Natural killer cell (primary cell): ENCODE measurements at regions not wholly inside any gene's neighbourhood (a gene's known extent, or its start where the extent isn't known, plus 50 kb on each side); places are given as distances from the start of the nearest gene placed in this dataset.

Source experiments
- ATAC-seq, 3 donors: fragments of 150-1000 bp in 2 of 3; fragments of 200-7000 bp in 1 of 3; cut with Tn5 transposase; 1 replicate in 1 of 3; 2 replicates in 2 of 3; pipeline ENCODE4 v1.10.0; 2021; ENCODE audit warnings: mild to moderate bottlenecking in 2 of 3, moderate library complexity in 2 of 3
- DNase-seq, 2 donors: peaks; one replicate each; pipeline versions ENCODE4 v3.0.0 to v3.0.0-alpha.2; 2013 to 2021; ENCODE audit warnings: mixed read lengths in 1 of 2
- H3K27ac ChIP-seq: one replicate; pipeline ENCODE4 v1.5.1; 2013; ENCODE audit warnings: mild to moderate bottlenecking, low read length
- H3K27me3 ChIP-seq: one replicate; pipeline ENCODE4 v1.6.1; 2013; ENCODE audit warnings: low read length; ENCODE audit not compliant: control insufficient read depth, insufficient read depth
- H3K36me3 ChIP-seq: one replicate; pipeline ENCODE4 v1.6.1; 2013; ENCODE audit warnings: low read length; ENCODE audit not compliant: control insufficient read depth, insufficient read depth
- H3K4me1 ChIP-seq: one replicate; pipeline ENCODE4 v1.6.1; 2013; ENCODE audit warnings: low read length; ENCODE audit not compliant: control insufficient read depth, insufficient read depth
- H3K4me3 ChIP-seq: one replicate; pipeline ENCODE4 v1.5.1; 2013; ENCODE audit warnings: low read length
- H3K9me3 ChIP-seq: one replicate; pipeline ENCODE4 v1.6.1; 2013; ENCODE audit warnings: low read length; ENCODE audit not compliant: control insufficient read depth, insufficient read depth
- H3K27ac Mint-ChIP-seq, 2 donors: one replicate each; pipeline ENCODE4 v1.8.0; 2022; ENCODE audit warnings: mild to moderate bottlenecking in 2 of 2, mixed read lengths in 2 of 2, moderate library complexity in 1 of 2
- H3K27me3 Mint-ChIP-seq, 2 donors: one replicate each; pipeline ENCODE4 v1.8.0; 2022; ENCODE audit warnings: low read depth in 2 of 2, mixed read lengths in 2 of 2
- H3K36me3 Mint-ChIP-seq: one replicate; pipeline ENCODE4 v1.8.0; 2022; ENCODE audit warnings: mixed read lengths
- H3K4me1 Mint-ChIP-seq, 2 donors: one replicate each; pipeline ENCODE4 v1.8.0; 2022; ENCODE audit warnings: mixed read lengths in 2 of 2
- H3K4me3 Mint-ChIP-seq: one replicate; pipeline ENCODE4 v1.8.0; 2022; ENCODE audit warnings: mild to moderate bottlenecking, moderate library complexity, mixed read lengths
- H3K9me3 Mint-ChIP-seq, 2 donors: one replicate each; pipeline ENCODE4 v1.8.0; 2022; ENCODE audit warnings: mixed read lengths in 2 of 2
- CTCF ChIP-seq: fragments of 200-600 bp; IDR thresholded peaks from one replicate; pipeline ENCODE4 v1.8.0; 2022; ENCODE audit warnings: antibody characterized with exemption
- WGBS: methylation state at CpG from one replicate; pipeline ENCODE4 v1.1.7; 2013; ENCODE audit warnings: missing lambda C conversion rate; ENCODE audit not compliant: insufficient coverage; 5-methylcytosine and 5-hydroxymethylcytosine counted together
- intact Hi-C: fragments of 100-400 bp; cut with micrococcal nuclease; formaldehyde crosslinking; loops from one replicate; pipeline ENCODE4 v1.14.2; 2022

GRCh38 chr12:111102102-111102739 is 181.8 kb upstream of the MYL2 start:
- 32% methylated on average over 14 of the region's 14 CpGs for WGBS
- no peak for DNase-seq
- H3K27me3 ChIP-seq = no peaks in the 10 kb centered on the region
- no peak overlapping the region for H3K27ac ChIP-seq
- Mint-ChIP-seq H3K27ac (no peak overlapping the region), H3K27me3 (peaks cover 6 to 21% of the 10 kb centered on the region in 2 donors), H3K4me3 (no peak overlapping the region), H3K36me3 (no peaks in the 10 kb centered on the region), H3K9me3 (no peaks in the 10 kb centered on the region), H3K4me1 (peaks cover 0 to 8% of the 10 kb centered on the region in 2 donors)
- no peaks in the 10 kb centered on the region for H3K36me3 ChIP-seq
- no peak for TF ChIP-seq CTCF
- H3K4me1 ChIP-seq = no peaks in the 10 kb centered on the region
- H3K9me3 ChIP-seq = no peaks in the 10 kb centered on the region
- no peak for ATAC-seq
- H3K4me3 ChIP-seq = no peak overlapping the region
- intact Hi-C loops = no loop called here

GRCh38 chr12:111101003-111101402 is 180.6 kb upstream of the MYL2 start:
- intact Hi-C loops = no loop called here
- H3K27me3 Mint-ChIP-seq = peaks cover 3 to 21% of the 10 kb centered on the region in 2 donors
- H3K27me3 ChIP-seq = no peaks in the 10 kb centered on the region
- H3K9me3 ChIP-seq = no peaks in the 10 kb centered on the region
- no peaks in the 10 kb centered on the region for H3K9me3 Mint-ChIP-seq
- peaks cover 0 to 8% of the 10 kb centered on the region in 2 donors for H3K4me1 Mint-ChIP-seq
- DNase-seq = no peak
- no peak for ATAC-seq
- H3K27ac ChIP-seq = no peak overlapping the region
- H3K36me3 Mint-ChIP-seq = no peaks in the 10 kb centered on the region
- H3K4me3 ChIP-seq = no peak overlapping the region
- no peak overlapping the region for H3K4me3 Mint-ChIP-seq
- H3K36me3 ChIP-seq = no peaks in the 10 kb centered on the region
- WGBS = 81% methylated on average over 7 of the region's 7 CpGs
- no peaks in the 10 kb centered on the region for H3K4me1 ChIP-seq
- H3K27ac Mint-ChIP-seq = no peak overlapping the region
- TF ChIP-seq CTCF = no peak

GRCh38 chr12:111100554-111100953 is 180.2 kb upstream of the MYL2 start:
- TF ChIP-seq CTCF = no peak
- Mint-ChIP-seq H3K36me3 (no peaks in the 10 kb centered on the region), H3K4me1 (peaks cover 0 to 8% of the 10 kb centered on the region in 2 donors), H3K9me3 (no peaks in the 10 kb centered on the region), H3K27ac (no peak overlapping the region), H3K27me3 (peaks cover 3 to 21% of the 10 kb centered on the region in 2 donors), H3K4me3 (no peak overlapping the region)
- no peak overlapping the region for H3K4me3 ChIP-seq
- intact Hi-C loops = no loop called here
- no peaks in the 10 kb centered on the region for H3K9me3 ChIP-seq
- WGBS = 80% methylated on average over 4 of the region's 4 CpGs
- no peak overlapping the region for H3K27ac ChIP-seq
- H3K36me3 ChIP-seq = no peaks in the 10 kb centered on the region
- ATAC-seq (no peak), DNase-seq (no peak)
- no peaks in the 10 kb centered on the region for H3K4me1 ChIP-seq
- H3K27me3 ChIP-seq = no peaks in the 10 kb centered on the region

- Mint-ChIP-seq H3K36me3 (no peaks in the 10 kb centered on the region), H3K4me1 (peaks cover 0 to 8% of the 10 kb centered on the region in 2 donors), H3K9me3 (no peaks in the 10 kb centered on the region), H3K4me3 (no peak overlapping the region), H3K27me3 (peaks cover 3 to 21% of the 10 kb centered on the region in 2 donors), H3K27ac (no peak overlapping the region)
- H3K4me3 ChIP-seq = no peak overlapping the region
- WGBS = 95% methylated on average over 15 of the region's 15 CpGs
- DNase-seq (no peak), ATAC-seq (no peak)
- H3K4me1 ChIP-seq = no peaks in the 10 kb centered on the region
- no peaks in the 10 kb centered on the region for H3K9me3 ChIP-seq
- H3K36me3 ChIP-seq = no peaks in the 10 kb centered on the region
- TF ChIP-seq CTCF = no peak
- intact Hi-C loops = no loop called here
- H3K27ac ChIP-seq = no peak overlapping the region
- no peaks in the 10 kb centered on the region for H3K27me3 ChIP-seq
Measured at GRCh38 chr12:111100003-111100402, 179.6 kb upstream of the MYL2 start.
